PFSK-1 (cell line): ENCODE measurements at regions not wholly inside any gene's neighbourhood (a gene's known extent, or its start where the extent isn't known, plus 50 kb on each side); places are given as distances from the start of the nearest gene placed in this dataset.

ENCODE experiments used
- POLR2AphosphoS5 ChIP-seq: IDR thresholded peaks from 2 replicates; pipeline ENCODE4 v1.6.1; 2012; ENCODE audit warnings: low read depth, mild to moderate bottlenecking, control low read depth, low read length, moderate library complexity
- TAF1 ChIP-seq: IDR thresholded peaks from 2 replicates; pipeline ENCODE4 v1.6.1; 2012; ENCODE audit warnings: low read length, control low read depth, borderline replicate concordance; ENCODE audit not compliant: insufficient read depth
- TF ChIP-seq, protein P1 (sequence below), 2 experiments: IDR thresholded peaks; 2 replicates each; pipeline versions ENCODE4 v1.6.1 to v1.8.0; 2011 to 2012; ENCODE audit warnings: low read depth in 2 of 2, low read length in 2 of 2, control low read depth in 1 of 2, inconsistent platforms in 1 of 2, mild to moderate bottlenecking in 1 of 2, moderate library complexity in 1 of 2; ENCODE audit not compliant: insufficient read depth in 1 of 2

DNA sequence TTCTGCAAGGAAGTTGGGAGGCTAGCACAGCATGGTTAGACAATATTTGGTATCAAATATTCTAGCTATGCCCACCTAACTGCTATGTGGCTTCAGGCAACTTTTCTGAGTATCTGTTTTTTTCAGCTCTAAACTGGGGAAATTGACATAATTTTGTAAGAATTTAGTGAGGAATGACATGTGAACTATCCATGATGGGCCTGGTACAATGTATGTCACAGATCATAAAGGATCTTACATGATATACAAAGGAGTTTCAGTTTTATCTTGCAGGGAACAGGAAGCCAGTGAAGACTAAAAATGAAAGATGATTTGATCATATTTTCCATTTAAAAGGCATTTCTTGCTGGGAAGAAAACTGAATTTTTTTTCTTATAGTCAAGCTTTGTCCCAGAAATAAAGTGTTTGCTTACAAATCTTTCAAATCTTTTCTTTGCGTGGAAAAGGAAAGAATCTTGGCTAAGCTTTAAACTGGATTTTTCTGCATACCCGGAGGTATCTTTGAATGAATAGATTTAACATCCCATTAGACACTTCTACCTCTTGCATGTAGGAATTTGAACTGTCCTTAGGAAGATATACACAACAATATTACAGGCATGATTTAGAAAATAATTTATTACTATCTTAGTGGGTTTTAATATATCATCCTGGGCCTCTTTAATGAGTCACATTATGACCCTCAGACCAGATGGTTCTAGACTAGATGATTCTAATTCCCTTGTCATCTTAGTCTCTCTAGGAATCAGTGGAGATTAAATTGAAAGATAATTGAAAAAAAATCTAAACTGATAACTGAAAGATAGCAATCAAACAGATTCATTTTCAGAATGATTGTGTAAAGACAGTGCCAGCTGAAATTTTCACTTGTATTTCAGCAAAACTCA, 436.0 kb upstream of the THBS1 start:
- no peak for TF ChIP-seq POLR2AphosphoS5
- no peak for TF ChIP-seq TAF1
- TF ChIP-seq, protein P1, sequence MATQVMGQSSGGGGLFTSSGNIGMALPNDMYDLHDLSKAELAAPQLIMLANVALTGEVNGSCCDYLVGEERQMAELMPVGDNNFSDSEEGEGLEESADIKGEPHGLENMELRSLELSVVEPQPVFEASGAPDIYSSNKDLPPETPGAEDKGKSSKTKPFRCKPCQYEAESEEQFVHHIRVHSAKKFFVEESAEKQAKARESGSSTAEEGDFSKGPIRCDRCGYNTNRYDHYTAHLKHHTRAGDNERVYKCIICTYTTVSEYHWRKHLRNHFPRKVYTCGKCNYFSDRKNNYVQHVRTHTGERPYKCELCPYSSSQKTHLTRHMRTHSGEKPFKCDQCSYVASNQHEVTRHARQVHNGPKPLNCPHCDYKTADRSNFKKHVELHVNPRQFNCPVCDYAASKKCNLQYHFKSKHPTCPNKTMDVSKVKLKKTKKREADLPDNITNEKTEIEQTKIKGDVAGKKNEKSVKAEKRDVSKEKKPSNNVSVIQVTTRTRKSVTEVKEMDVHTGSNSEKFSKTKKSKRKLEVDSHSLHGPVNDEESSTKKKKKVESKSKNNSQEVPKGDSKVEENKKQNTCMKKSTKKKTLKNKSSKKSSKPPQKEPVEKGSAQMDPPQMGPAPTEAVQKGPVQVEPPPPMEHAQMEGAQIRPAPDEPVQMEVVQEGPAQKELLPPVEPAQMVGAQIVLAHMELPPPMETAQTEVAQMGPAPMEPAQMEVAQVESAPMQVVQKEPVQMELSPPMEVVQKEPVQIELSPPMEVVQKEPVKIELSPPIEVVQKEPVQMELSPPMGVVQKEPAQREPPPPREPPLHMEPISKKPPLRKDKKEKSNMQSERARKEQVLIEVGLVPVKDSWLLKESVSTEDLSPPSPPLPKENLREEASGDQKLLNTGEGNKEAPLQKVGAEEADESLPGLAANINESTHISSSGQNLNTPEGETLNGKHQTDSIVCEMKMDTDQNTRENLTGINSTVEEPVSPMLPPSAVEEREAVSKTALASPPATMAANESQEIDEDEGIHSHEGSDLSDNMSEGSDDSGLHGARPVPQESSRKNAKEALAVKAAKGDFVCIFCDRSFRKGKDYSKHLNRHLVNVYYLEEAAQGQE (IDR thresholded peaks at IDR 0.05; ENCODE audit: insufficient read depth in 1 of 2, low read depth in 2 of 2, low read length in 2 of 2): no peak
